GM12891 (cell line): ENCODE measurements at regions not wholly inside any gene's neighbourhood (a gene's known extent, or its start where the extent isn't known, plus 50 kb on each side); places are given as distances from the start of the nearest gene placed in this dataset.

Experiments
- POLR2A ChIP-seq: IDR thresholded peaks from 2 replicates; pipeline ENCODE4 v1.6.1; 2011; ENCODE audit warnings: low read depth, low read length, control low read depth
- TAF1 ChIP-seq: IDR thresholded peaks from 2 replicates; pipeline ENCODE4 v1.6.1; 2011; ENCODE audit warnings: low read depth, low read length, control low read depth

DNA sequence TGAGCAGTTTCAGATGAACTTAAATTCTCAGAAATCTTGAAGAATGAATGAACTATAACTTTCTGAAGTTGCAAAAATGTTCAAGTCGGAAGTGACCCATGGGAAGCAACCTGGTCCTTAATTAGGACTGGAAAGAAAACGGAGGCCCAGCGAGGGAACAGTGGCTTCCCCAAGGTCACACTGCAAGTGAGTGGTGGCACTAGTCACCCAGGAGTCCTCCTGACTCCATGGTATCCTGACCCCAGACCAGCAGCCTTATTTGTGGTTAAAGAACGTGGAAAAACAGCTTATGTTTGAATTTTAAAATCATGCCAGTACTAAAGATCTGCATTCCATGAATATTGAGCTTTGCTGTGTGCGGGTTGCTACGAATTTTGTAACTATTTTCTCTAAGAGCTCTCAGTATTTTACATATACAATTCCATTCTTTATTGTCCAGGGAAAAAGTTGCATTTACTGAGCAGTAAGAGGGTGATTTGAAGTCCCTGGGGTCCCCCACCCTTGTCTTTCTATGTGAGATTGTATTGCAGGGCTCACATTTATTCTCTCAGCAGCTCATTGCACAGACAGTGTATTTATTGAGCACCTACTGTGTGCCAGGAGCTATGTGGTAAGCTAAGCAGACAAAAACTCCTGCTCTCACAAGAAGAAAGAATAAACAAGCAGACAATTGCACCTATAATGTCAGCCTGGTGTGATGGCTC, 61.6 kb upstream of the ATP5PO start:
- TF ChIP-seq POLR2A (no peak), TAF1 (no peak)
